Muscle of arm (tissue), 1 donor: ENCODE measurements at regions not wholly inside any gene's neighbourhood (a gene's known extent, or its start where the extent isn't known, plus 50 kb on each side); places are given as distances from the start of the nearest gene placed in this dataset.

Source experiments
- DNase-seq: peaks from one replicate; pipeline ENCODE4 v3.0.0-alpha.2; 2013

GRCh38 chr11:95387325-95387724, 156.3 kb upstream of the SESN3 start:
- no peak for DNase-seq

GRCh38 chr11:95385577-95385976, 154.6 kb upstream of the SESN3 start:
- no peak for DNase-seq

GRCh38 chr11:95379479-95379878, 148.5 kb upstream of the SESN3 start:
- no peak for DNase-seq

GRCh38 chr11:95378789-95379188, 147.8 kb upstream of the SESN3 start:
- DNase-seq = no peak

GRCh38 chr11:95378111-95378510, 147.1 kb upstream of the SESN3 start:
- DNase-seq = no peak

- DNase-seq = no peak
These were observed 144.9 kb upstream of the SESN3 start for GRCh38 chr11:95375886-95376285.

- no peak for DNase-seq
These were observed 144.4 kb upstream of the SESN3 start for GRCh38 chr11:95375451-95375850.

GRCh38 chr11:95374105-95374504, 143.1 kb upstream of the SESN3 start:
- DNase-seq = no peak

- DNase-seq = no peak
These were observed 142.2 kb upstream of the SESN3 start for GRCh38 chr11:95373241-95373640.

GRCh38 chr11:95372097-95372656, 141.2 kb upstream of the SESN3 start:
- DNase-seq = no peak

GRCh38 chr11:95371153-95371552, 140.2 kb upstream of the SESN3 start:
- DNase-seq = no peak

GRCh38 chr11:95367726-95368125, 136.7 kb upstream of the SESN3 start:
- no peak for DNase-seq

GRCh38 chr11:95365348-95365747, 134.3 kb upstream of the SESN3 start:
- no peak for DNase-seq

- DNase-seq = no peak
These were observed 133.6 kb upstream of the SESN3 start for GRCh38 chr11:95364324-95365295.

GRCh38 chr11:95363708-95364107, 132.7 kb upstream of the SESN3 start:
- no peak for DNase-seq

- no peak for DNase-seq
These were observed 132.2 kb upstream of the SESN3 start for GRCh38 chr11:95363164-95363563.

- no peak for DNase-seq
These were observed 130.2 kb upstream of the SESN3 start for GRCh38 chr11:95361180-95361579.

GRCh38 chr11:95360377-95361075, 129.5 kb upstream of the SESN3 start:
- no peak for DNase-seq

- DNase-seq = no peak
These were observed 128.8 kb upstream of the SESN3 start for GRCh38 chr11:95359756-95360155.

- no peak for DNase-seq
These were observed 128.3 kb upstream of the SESN3 start for GRCh38 chr11:95359341-95359663.

- DNase-seq = peak; percentile 58
These were observed 127.7 kb upstream of the SESN3 start for GRCh38 chr11:95358511-95359340.

- DNase-seq = no peak
These were observed 123.3 kb upstream of the SESN3 start for GRCh38 chr11:95354304-95354703.
